ENCODE measurements at regions not wholly inside any gene's neighbourhood (a gene's known extent, or its start where the extent isn't known, plus 50 kb on each side); places are given as distances from the start of the nearest gene placed in this dataset.

- in situ Hi-C loops (cut with MboI; ENCODE audit: low sequenced_read_pairs, unreplicated experiment), result no loop called here
- DNase-seq (ENCODE audit: low spot score), result no peak
- TF ChIP-seq, protein P1, sequence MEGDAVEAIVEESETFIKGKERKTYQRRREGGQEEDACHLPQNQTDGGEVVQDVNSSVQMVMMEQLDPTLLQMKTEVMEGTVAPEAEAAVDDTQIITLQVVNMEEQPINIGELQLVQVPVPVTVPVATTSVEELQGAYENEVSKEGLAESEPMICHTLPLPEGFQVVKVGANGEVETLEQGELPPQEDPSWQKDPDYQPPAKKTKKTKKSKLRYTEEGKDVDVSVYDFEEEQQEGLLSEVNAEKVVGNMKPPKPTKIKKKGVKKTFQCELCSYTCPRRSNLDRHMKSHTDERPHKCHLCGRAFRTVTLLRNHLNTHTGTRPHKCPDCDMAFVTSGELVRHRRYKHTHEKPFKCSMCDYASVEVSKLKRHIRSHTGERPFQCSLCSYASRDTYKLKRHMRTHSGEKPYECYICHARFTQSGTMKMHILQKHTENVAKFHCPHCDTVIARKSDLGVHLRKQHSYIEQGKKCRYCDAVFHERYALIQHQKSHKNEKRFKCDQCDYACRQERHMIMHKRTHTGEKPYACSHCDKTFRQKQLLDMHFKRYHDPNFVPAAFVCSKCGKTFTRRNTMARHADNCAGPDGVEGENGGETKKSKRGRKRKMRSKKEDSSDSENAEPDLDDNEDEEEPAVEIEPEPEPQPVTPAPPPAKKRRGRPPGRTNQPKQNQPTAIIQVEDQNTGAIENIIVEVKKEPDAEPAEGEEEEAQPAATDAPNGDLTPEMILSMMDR (IDR thresholded peaks at IDR 0.05; ENCODE audit: borderline replicate concordance, control extremely low read depth, extremely low read depth, insufficient read depth, missing control alignments), result no peak
Observed at GRCh38 chr10:36171556-36171952, 529.5 kb upstream of the FZD8 start.

DNA sequence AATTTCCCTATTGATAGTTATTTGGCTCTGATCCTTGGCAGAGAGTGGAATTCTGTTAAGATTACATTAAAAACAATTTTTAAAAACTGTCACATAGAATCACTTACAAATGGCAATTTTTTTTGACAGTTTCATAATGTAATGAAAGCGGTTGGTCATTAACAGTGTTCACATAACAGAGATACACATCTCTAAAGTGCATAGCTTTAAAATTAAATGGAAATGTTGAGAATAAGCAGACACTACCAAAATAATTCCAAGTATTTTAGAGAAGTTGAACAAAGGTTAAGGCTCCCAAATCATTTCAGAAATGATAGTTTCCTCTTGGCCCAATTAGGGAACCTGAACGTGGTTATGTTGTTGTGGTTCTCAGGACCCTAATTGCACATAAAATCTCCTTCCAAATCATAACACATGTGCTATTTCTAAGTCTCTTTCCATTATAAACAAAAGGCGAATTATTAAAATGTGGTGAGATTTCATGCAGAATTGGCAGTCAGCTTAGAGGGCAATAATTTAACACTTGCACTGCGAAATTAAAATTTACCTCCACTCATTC lies 528.9 kb upstream of the FZD8 start:
- no peak for DNase-seq (ENCODE audit: low spot score)
- TF ChIP-seq, protein P1 (IDR thresholded peaks at IDR 0.05; ENCODE audit: borderline replicate concordance, control extremely low read depth, extremely low read depth, insufficient read depth, missing control alignments), result no peak
- in situ Hi-C loops (cut with MboI; ENCODE audit: low sequenced_read_pairs, unreplicated experiment), result no loop called here

DNA sequence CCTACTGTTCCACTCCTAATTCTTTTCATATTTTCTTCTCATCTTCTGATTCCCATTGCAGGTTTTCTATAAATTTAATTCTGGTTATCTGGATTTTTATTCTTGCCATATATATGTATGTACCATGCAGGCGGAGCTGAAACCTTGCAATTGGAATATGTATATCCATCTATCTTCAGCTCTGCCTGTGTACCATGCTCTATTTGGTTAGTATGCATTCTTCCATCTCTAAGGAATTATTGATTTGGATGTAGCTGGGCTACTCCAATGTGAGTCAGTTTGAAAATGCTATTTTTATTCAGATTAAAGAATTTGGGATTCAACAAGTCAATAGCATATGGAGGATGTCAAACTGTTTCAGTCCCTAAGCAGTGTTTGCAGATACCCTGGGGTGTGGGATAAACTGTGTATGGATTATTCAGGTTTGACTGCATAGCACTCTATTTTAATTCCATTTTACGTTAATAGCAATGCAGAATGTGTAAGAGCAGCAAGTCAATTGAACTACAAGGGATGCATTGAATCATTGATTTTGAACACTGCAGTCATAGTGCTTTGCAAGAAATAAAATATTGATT lies 528.1 kb upstream of the FZD8 start:
- TF ChIP-seq, protein P1 (IDR thresholded peaks at IDR 0.05; ENCODE audit: borderline replicate concordance, control extremely low read depth, extremely low read depth, insufficient read depth, missing control alignments), result no peak
- DNase-seq (ENCODE audit: low spot score), result no peak
- in situ Hi-C loops (cut with MboI; ENCODE audit: low sequenced_read_pairs, unreplicated experiment), result no loop called here

- DNase-seq (ENCODE audit: low spot score), result no peak
- TF ChIP-seq, protein P1 (IDR thresholded peaks at IDR 0.05; ENCODE audit: borderline replicate concordance, control extremely low read depth, extremely low read depth, insufficient read depth, missing control alignments), result no peak
- in situ Hi-C loops (cut with MboI; ENCODE audit: low sequenced_read_pairs, unreplicated experiment), result no loop called here
Observed at GRCh38 chr10:36168777-36169176, 526.7 kb upstream of the FZD8 start.

GRCh38 chr10:36164556-36165504 lies 522.7 kb upstream of the FZD8 start:
- no peak for DNase-seq (ENCODE audit: low spot score)
- in situ Hi-C loops (cut with MboI; ENCODE audit: low sequenced_read_pairs, unreplicated experiment), result no loop called here
- TF ChIP-seq, protein P1 (IDR thresholded peaks at IDR 0.05; ENCODE audit: borderline replicate concordance, control extremely low read depth, extremely low read depth, insufficient read depth, missing control alignments), result no peak

GRCh38 chr10:36163827-36164226 lies 521.7 kb upstream of the FZD8 start:
- in situ Hi-C loops (cut with MboI; ENCODE audit: low sequenced_read_pairs, unreplicated experiment), result no loop called here
- DNase-seq (ENCODE audit: low spot score), result no peak
- TF ChIP-seq, protein P1 (IDR thresholded peaks at IDR 0.05; ENCODE audit: borderline replicate concordance, control extremely low read depth, extremely low read depth, insufficient read depth, missing control alignments), result no peak
